Stimulated activated naive CD8-positive, alpha-beta T cell treated with anti-CD3 and anti-CD28 coated beads, Interleukin-15, amount 100 ng/mL, for 72 hours (primary cell): ENCODE measurements at regions not wholly inside any gene's neighbourhood (a gene's known extent, or its start where the extent isn't known, plus 50 kb on each side); places are given as distances from the start of the nearest gene placed in this dataset.

ENCODE experiments used
- ATAC-seq: fragments of 150-1000 bp; cut with Tn5 transposase; 2 replicates; pipeline ENCODE4 v1.10.0; 2021; ENCODE audit warnings: mild to moderate bottlenecking, moderate library complexity
- DNase-seq, 2 donors: peaks; one replicate each; pipeline ENCODE4 v3.0.0; 2021 to 2022
- H3K27ac Mint-ChIP-seq, 2 donors: one replicate each; pipeline ENCODE4 v1.8.0; 2022; ENCODE audit warnings: mild to moderate bottlenecking in 2 of 2, mixed read lengths in 2 of 2, moderate library complexity in 2 of 2
- H3K27me3 Mint-ChIP-seq: one replicate; pipeline ENCODE4 v1.8.0; 2022; ENCODE audit warnings: mixed read lengths
- H3K4me1 Mint-ChIP-seq: one replicate; pipeline ENCODE4 v1.8.0; 2022; ENCODE audit warnings: mild to moderate bottlenecking, mixed read lengths
- H3K4me3 Mint-ChIP-seq, 2 donors: one replicate each; pipeline ENCODE4 v1.8.0; 2022; ENCODE audit warnings: mild to moderate bottlenecking in 2 of 2, mixed read lengths in 2 of 2, moderate library complexity in 1 of 2
- H3K9me3 Mint-ChIP-seq, 2 donors: one replicate each; pipeline ENCODE4 v1.8.0; 2022; ENCODE audit warnings: mixed read lengths in 2 of 2

DNA sequence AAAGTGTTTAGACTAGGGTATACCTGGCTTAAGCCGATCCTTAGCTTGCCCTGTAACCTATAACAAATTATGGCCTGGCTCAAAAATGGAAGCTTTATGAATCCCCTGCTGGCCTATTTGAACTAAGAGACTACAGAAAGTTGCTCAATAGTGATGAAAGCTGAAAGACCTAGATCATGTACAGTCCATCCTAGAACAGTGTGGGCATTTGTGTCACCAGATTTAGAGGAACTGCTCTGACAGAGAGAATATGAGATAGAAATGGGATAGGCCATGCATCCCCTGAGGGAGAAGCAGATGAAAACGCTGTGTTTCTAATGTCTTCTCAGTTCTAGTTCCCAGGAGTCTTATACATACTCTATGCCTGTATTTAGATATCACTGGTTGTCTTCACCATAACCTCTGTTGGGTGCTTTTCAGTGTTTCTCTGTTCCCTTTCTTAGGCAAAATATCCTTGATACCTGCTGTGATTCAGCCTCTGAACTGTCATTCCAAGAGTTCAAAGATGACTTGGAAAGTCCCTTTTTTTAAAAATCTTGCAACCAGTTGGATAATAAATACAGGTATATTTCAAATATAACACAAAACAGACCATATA lies 246.9 kb upstream of the SLC39A10 start:
- no peak for DNase-seq
- Mint-ChIP-seq H3K9me3 (peaks cover 0 to 6% of the 10 kb centered on the region in 2 donors), H3K27ac (no peak overlapping the region), H3K4me1 (peaks cover 7% of the 10 kb centered on the region), H3K27me3 (no peaks in the 10 kb centered on the region), H3K4me3 (no peak overlapping the region)
- peak; percentile 38 for ATAC-seq

DNA sequence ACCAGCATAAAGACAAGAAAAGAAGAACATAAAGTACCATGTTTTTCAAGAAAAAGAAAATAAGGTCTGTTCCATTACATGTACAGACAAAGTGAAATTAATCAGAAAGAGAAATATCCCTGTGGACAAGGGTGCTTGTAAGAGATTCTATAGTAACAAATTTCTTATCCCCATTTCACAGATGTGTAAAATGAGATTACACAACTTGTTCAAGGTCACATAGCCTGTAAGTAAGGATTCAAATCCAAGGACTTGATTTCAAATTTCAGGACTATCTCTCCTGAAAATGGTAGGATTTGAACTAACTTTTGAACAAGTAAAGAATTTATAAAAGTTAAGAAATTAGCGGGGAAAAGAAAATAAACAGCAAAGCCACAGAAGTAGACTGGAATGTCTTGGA lies 248.2 kb upstream of the SLC39A10 start:
- H3K27me3 Mint-ChIP-seq: no peaks in the 10 kb centered on the region
- peak overlapping the region in 1 of 2 donors; percentile 18 for H3K27ac Mint-ChIP-seq
- H3K4me3 Mint-ChIP-seq: no peak overlapping the region
- H3K9me3 Mint-ChIP-seq: peaks cover 0 to 6% of the 10 kb centered on the region in 2 donors
- peaks cover 7% of the 10 kb centered on the region for H3K4me1 Mint-ChIP-seq
- ATAC-seq: no peak
- no peak for DNase-seq

DNA sequence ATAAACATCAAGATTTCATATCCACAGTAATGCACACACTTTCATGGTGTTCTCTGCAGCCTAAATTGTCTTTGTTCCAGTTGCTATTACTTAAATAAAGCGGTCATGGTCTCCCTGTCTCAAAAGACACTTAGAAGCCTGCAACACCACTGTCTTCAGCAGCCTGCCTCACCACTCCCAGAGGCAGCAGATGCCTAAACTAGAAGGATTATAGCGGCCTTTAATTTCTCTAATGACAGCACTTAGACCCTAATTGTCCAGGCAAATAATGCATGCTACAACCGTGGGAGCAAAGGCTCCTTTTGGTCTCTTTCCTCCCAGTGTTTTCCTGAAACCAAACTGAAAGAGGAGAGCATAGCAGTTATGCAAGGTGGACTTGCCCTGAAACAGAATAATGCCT lies 248.8 kb upstream of the SLC39A10 start:
- Mint-ChIP-seq H3K4me1 (peaks cover 7% of the 10 kb centered on the region), H3K4me3 (no peak overlapping the region), H3K27me3 (no peaks in the 10 kb centered on the region), H3K27ac (no peak overlapping the region), H3K9me3 (peaks cover 0 to 6% of the 10 kb centered on the region in 2 donors)
- no peak for DNase-seq
- ATAC-seq: no peak

DNA sequence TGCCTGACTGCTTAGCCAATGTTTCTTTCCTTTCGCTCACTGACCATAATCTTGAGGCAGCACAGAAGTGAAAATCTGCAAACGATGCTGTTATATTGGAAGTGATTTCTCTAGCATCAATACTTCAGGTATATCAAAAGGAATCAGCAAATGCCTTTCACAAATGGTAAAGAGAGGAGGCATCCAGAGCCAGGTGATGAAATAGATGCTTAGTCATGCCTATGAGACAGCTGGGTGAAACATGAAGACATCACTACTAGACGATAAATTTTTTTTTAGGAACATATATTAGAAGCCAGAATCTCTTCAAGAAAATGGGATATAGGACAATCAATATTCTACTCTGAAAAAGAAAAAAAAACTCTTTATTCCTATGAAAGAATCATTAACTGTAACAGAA lies 249.2 kb upstream of the SLC39A10 start:
- Mint-ChIP-seq H3K4me3 (no peak overlapping the region), H3K9me3 (peaks cover 0 to 6% of the 10 kb centered on the region in 2 donors), H3K4me1 (peaks cover 7% of the 10 kb centered on the region), H3K27ac (peak overlapping the region in 1 of 2 donors; percentile 26), H3K27me3 (no peaks in the 10 kb centered on the region)
- ATAC-seq: no peak
- no peak for DNase-seq

DNA sequence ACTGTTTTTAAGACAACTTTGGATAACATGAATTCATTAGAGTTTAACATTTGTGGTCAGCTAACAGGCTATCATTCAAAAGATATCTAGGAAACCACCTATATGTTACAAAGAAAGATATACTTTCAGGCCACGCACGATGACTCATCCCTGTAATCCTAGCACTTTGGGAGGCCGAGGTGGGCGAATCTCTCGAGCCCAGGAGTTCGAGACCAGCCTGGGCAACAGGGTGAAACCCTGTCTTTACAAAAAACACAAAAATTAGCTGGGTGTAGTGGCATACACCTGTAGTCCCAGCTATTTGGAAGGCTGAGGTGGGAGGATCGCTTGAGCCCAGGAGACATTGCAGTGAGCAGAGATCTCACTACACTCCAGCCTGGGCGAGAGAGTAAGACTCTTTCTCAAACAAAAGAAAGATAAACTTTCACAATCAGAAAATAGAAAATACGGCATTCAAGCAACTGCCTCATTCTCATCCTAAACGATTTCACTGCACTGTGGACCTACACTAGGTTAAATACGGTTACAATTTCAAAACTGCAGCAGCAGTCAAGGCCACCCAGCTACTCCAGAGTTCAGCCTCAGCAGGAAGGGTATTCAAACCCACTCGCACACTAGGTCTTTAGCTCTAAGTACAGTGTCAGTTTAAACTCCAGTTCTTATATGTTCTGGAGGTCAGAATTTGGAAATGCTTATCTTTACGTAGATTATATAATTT lies 250.0 kb upstream of the SLC39A10 start:
- peaks cover 7% of the 10 kb centered on the region for H3K4me1 Mint-ChIP-seq
- peak; percentile 15 to 29 for DNase-seq

DNA sequence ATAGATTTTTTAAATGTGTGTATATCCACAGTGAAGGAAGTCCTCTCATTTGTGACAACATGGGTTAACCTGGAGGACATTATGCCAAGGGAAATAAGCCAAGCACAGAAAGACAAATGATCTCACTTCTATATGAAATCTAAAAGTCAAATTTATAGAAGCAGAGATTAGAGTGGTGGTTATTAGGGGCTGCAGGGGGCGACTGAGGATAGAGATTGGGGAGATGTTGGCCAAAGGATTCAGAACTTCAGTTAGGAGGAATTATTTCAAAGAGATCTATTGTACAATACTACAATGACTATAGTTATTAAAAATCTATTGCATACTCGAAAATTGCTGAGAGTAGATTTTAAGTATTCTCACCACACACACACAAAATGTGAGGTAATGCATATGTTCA lies 252.4 kb upstream of the SLC39A10 start:
- DNase-seq: no peak
- Mint-ChIP-seq H3K4me3 (no peak overlapping the region), H3K27ac (no peak overlapping the region), H3K4me1 (peaks cover 7% of the 10 kb centered on the region), H3K9me3 (no peaks in the 10 kb centered on the region), H3K27me3 (no peaks in the 10 kb centered on the region)
- ATAC-seq: peak; percentile 39

More for the DNA sequence above, 250.0 kb upstream of the SLC39A10 start:
- peaks cover 0 to 6% of the 10 kb centered on the region in 2 donors for H3K9me3 Mint-ChIP-seq
- peak; percentile 69 for ATAC-seq
- peak overlapping the region in 1 of 2 donors; percentile 26 for H3K27ac Mint-ChIP-seq
- no peak overlapping the region for H3K4me3 Mint-ChIP-seq
- no peaks in the 10 kb centered on the region for H3K27me3 Mint-ChIP-seq

DNA sequence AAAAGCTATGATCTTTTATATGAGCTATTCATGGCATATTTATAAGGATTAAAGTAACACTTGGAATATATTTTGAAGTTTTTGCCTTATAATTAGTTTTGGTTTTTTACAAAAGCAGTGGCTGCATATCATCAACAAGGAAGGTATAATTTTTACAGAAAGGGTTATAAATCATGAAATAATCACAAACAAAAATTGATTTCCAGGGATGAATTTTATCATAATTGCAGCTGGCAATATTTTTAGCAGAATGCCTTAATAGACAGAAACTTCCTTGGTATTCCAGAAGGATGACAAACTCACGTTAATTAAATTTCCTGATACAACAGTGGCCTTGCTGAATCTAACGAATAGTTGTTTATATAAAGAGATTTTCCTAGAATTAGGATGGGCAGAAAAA lies 260.5 kb upstream of the SLC39A10 start:
- DNase-seq: no peak
- Mint-ChIP-seq H3K4me1 (no peaks in the 10 kb centered on the region), H3K27ac (no peak overlapping the region), H3K9me3 (no peaks in the 10 kb centered on the region), H3K4me3 (no peak overlapping the region), H3K27me3 (no peaks in the 10 kb centered on the region)
- no peak for ATAC-seq

DNA sequence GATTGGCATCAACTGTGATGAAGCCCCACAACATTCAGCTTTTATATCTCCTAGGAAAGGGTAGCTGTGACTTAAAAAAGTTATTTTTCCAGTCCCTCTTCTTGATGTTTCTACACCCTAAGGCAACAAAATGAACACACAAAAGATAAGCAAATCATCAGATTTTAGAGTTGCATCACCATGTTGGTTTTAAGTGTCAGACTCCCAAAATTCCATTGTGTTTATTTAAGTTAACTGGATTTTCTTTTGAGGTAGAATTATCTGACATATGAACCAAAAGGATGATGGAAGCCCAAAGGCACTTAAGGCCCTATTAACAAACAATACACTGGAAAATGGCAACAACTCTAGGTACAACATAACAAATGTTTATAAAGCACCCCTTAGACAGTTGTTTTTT lies 261.7 kb upstream of the SLC39A10 start:
- no peak overlapping the region for H3K27ac Mint-ChIP-seq
- no peak for ATAC-seq
- no peaks in the 10 kb centered on the region for H3K27me3 Mint-ChIP-seq
- no peaks in the 10 kb centered on the region for H3K4me1 Mint-ChIP-seq
- no peak for DNase-seq
- no peak overlapping the region for H3K4me3 Mint-ChIP-seq
- no peaks in the 10 kb centered on the region for H3K9me3 Mint-ChIP-seq

DNA sequence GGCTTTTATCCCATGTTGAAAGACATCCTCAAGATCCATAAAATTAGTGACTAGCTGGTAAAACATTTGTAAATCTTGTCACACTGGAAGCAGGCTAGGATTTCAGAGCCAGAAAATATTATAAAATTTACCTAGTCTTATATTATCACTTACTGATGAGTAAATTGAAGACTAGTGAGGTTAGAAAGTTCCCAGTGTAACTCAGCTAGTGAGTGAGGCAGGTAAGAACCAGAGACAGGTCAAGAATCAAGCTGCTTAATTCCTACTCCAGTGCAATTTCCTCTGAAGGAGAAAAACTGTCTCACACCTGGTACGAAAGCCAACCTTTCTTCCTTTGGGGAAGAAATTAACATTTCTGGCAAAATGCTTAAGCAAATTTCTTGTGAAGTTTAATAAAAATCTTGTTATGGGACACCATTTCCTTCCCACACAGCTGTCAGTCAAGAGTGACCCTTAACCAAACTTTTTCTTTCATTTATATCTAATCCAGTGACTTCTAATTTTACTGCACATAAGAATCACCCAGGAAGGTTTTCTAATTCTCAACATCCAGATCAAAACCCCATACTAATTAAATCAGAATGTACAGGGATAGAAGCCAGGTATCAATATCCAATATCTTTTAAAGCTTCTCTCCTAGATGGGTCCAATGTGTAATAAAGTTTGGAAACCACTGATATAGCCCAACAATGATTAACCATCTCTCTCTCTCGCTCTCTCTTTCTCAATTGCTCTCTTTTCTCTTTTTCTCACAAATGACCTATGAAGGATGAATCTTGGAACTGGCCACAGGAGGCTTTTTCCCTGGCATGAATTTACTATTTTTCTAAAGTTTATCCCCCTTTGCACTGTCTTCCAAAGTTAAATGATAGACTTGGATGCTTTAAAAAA lies 264.3 kb upstream of the SLC39A10 start:
- Mint-ChIP-seq H3K9me3 (no peaks in the 10 kb centered on the region), H3K27me3 (no peaks in the 10 kb centered on the region), H3K27ac (no peak overlapping the region), H3K4me3 (no peak overlapping the region), H3K4me1 (no peaks in the 10 kb centered on the region)
- ATAC-seq (no peak), DNase-seq (no peak)

DNA sequence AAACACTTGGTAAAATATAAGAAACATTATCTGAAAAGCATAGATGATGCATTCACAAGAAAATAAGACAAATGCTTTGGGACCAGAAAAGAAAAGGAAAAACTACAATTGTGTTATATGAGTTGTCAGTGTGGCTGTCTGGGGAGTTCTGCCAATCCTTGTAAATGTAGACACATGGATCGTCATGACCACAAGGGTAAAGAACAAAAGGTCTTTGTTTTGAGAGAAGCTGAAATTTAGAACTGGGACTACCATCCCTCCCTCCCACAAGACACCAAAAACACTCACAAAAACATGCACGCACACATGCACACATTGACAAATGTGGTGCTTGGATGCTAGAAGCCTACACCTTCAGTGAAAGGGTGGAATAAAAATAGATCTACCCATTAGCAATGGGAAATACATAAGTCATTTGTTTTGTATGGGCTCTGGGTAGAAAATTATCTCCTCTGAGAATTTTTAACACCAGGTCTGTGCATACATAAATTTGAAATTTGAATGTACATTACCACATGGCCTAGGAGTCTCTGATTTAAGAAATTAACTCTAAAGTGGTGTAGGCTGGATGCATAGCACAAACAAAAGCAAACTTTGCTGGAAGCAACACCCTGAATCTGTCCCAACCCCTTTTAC lies 266.2 kb upstream of the SLC39A10 start:
- Mint-ChIP-seq H3K27me3 (no peaks in the 10 kb centered on the region), H3K4me1 (no peaks in the 10 kb centered on the region), H3K9me3 (no peaks in the 10 kb centered on the region), H3K27ac (no peak overlapping the region), H3K4me3 (no peak overlapping the region)
- ATAC-seq (no peak), DNase-seq (no peak)

DNA sequence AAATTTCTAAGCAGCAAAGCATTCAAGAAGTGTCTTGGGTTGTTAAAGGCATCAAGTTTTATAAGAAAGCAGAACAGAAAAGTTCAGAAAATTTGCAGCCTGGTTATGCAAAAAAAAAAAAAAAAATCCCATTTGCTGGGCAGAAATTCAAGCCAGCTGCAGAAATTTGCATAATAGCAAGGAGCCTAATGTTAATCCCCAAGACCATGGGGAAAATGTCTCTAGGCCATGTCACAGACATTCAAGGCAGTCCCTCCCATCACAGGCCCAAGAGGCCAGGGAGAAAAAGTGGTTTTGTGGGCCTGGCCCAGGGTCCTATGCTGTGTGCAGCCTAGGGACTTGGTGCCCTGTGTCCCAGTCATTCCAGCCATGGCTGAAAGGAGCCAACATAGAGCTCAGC lies 269.0 kb upstream of the SLC39A10 start:
- Mint-ChIP-seq H3K27me3 (no peaks in the 10 kb centered on the region), H3K4me1 (no peaks in the 10 kb centered on the region), H3K27ac (no peak overlapping the region), H3K9me3 (no peaks in the 10 kb centered on the region), H3K4me3 (no peak overlapping the region)
- DNase-seq (no peak), ATAC-seq (no peak)

DNA sequence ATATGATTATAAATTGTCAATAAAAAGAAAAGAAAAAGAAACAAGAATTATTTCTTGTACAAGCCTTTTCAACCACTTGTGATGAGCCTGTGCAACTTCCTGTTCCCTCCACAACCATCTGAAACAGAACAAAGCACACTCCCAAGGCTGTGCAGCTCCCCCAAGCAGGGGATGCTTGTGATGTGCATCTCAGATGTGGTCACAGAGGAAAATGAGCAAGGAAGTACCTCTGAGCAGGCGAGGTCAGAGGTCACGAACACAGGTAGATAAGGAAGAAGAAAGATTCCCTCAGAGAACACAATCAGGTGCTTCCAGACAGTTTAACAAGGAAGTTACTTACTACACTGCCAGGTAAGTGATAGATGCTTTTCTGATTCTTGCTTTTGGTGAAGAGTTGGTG lies 274.8 kb upstream of the SLC39A10 start:
- DNase-seq: no peak
- Mint-ChIP-seq H3K4me3 (no peak overlapping the region), H3K9me3 (no peaks in the 10 kb centered on the region), H3K27me3 (no peaks in the 10 kb centered on the region), H3K4me1 (peaks cover 10% of the 10 kb centered on the region), H3K27ac (peak overlapping the region in 1 of 2 donors; percentile 87)
- ATAC-seq: peak; percentile 76

DNA sequence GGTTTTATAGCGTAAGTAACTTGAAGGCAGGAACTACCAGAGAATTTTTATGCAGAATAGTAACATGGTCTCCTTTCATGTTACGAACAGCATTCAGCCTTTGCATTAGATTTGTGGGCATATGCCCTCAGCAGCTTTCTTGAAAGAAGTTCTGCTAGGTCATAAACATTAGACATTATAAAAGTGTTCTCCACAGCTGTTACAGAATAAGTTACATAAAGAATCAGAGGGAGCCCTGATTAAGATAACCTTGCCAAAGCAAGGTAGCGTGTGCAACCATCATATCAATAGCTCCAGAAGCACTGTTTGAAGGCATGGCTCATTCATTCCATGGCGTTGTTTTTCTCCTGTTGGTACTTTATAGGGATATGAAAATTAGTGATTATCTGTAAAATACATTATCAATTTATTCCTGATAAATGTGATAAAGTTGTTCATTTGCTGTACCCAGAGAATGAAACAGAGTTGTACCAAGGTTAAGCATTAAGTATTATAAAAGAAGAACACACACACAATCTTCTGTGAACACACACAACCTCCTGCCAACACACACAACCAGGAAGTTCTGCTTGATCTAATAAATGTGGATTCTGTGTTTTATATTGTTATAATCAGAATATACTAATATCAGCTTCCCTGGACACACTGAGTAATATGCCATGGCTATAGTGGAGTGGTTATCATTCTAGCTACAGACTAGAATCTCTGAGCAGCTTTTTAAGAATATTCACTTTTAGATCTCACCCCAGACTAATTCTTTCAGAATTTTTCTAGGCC lies 286.7 kb upstream of the SLC39A10 start:
- DNase-seq: no peak
- Mint-ChIP-seq H3K27ac (no peak overlapping the region), H3K9me3 (peaks cover 5 to 9% of the 10 kb centered on the region in 2 donors), H3K27me3 (no peaks in the 10 kb centered on the region), H3K4me1 (peaks cover 3% of the 10 kb centered on the region), H3K4me3 (no peak overlapping the region)
- no peak for ATAC-seq

DNA sequence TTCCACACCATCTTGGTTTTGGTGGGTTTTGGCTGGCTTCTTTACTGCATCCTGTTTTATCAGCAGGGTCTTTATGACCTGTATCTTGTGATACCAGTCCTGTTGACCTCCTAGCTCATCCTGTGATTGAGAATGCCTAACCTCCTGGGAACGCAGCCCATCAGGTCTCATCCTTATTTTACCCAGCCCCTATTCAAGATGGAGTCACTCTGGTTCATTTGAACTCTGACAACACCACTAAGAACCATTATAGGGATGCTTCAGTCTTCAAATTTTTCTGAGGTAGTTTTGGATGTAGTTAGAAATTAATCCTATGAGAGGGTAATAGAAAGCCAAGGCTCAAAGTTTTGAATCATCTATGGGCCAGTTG lies 287.8 kb upstream of the SLC39A10 start:
- peaks cover 14% of the 10 kb centered on the region for H3K4me1 Mint-ChIP-seq
- H3K27me3 Mint-ChIP-seq: no peaks in the 10 kb centered on the region
- H3K4me3 Mint-ChIP-seq: no peak overlapping the region
- H3K9me3 Mint-ChIP-seq: peaks cover 12 to 19% of the 10 kb centered on the region in 2 donors
- H3K27ac Mint-ChIP-seq: no peak overlapping the region
- no peak for DNase-seq
- no peak for ATAC-seq
